Bronchial epithelial cell (primary cell): ENCODE measurements at regions not wholly inside any gene's neighbourhood (a gene's known extent, or its start where the extent isn't known, plus 50 kb on each side); places are given as distances from the start of the nearest gene placed in this dataset.

Source experiments
- DNase-seq: peaks from one replicate; pipeline ENCODE4 v3.0.0-alpha.2; 2010; ENCODE audit warnings: low read depth
- FAIRE-seq: peaks from 2 replicates; lab custom pipeline; 2011; peaks lifted over from hg19 to GRCh38; lab: Jason Lieb, UNC
- H3K27me3 ChIP-seq: 2 replicates; pipeline ENCODE4 v1.5.1; 2011; ENCODE audit warnings: low read length; ENCODE audit not compliant: control insufficient read depth, insufficient read depth
- H3K36me3 ChIP-seq: 2 replicates; pipeline ENCODE4 v1.5.1; 2011; ENCODE audit warnings: low read length; ENCODE audit not compliant: control insufficient read depth, insufficient read depth
- H3K4me3 ChIP-seq: 2 replicates; pipeline ENCODE4 v1.5.1; 2011; ENCODE audit warnings: mild to moderate bottlenecking, low read depth, low read length, control low read depth
- TF ChIP-seq, protein P1 (sequence below): IDR thresholded peaks from 2 replicates; pipeline ENCODE4 v1.5.1; 2011; ENCODE audit warnings: mild to moderate bottlenecking, moderate library complexity, low read length, control low read depth, inconsistent platforms; ENCODE audit not compliant: insufficient read depth, severe bottlenecking

DNA sequence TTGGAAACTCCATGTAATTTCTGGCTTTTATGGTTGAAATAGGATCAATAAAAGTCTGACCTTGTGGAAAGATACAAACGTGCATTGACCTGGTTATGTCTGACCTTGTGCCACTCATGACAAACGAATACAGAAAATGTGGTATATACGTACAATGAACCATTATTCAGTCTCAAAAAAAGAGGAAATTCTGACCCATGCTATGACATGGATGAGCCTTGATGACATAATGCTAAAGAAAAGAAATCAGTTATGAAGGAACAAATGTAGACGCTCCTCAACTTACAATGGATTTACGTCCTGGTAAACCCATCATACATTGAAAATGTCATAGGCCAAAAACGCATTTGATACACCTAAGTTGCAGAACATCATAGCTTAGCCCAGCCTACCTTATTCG lies 309.7 kb upstream of the SULF2 start:
- FAIRE-seq (no peak), DNase-seq (no peak)
- no peaks in the 10 kb centered on the region for H3K36me3 ChIP-seq
- no peaks in the 10 kb centered on the region for H3K27me3 ChIP-seq
- H3K4me3 ChIP-seq: no peak overlapping the region
- TF ChIP-seq, protein P1, sequence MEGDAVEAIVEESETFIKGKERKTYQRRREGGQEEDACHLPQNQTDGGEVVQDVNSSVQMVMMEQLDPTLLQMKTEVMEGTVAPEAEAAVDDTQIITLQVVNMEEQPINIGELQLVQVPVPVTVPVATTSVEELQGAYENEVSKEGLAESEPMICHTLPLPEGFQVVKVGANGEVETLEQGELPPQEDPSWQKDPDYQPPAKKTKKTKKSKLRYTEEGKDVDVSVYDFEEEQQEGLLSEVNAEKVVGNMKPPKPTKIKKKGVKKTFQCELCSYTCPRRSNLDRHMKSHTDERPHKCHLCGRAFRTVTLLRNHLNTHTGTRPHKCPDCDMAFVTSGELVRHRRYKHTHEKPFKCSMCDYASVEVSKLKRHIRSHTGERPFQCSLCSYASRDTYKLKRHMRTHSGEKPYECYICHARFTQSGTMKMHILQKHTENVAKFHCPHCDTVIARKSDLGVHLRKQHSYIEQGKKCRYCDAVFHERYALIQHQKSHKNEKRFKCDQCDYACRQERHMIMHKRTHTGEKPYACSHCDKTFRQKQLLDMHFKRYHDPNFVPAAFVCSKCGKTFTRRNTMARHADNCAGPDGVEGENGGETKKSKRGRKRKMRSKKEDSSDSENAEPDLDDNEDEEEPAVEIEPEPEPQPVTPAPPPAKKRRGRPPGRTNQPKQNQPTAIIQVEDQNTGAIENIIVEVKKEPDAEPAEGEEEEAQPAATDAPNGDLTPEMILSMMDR: no peak

DNA sequence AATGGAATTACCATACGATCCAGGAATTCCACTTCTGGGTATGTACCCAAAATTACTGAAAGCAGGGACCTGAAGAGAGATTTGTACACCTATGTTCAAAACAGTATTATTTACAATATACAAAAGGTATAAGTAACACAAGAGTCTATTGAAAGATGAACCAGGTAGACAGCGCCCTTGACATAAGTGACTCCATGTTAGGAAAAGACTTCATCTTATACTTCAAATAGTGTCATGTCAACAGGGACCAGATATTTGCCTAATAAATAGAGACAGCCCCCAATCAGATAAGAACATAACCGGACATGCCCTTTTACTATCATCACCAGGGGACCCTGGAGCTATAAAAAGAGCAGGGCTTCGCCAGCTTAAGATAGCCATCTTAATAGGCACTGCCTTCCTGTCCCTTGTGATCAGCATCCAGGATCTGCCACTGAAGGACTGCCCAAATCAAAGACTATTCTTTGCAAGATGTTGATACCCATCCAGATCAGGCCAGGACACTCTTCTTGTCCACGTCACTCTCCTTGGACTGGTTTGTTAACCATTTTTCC lies 309.0 kb upstream of the SULF2 start:
- H3K4me3 ChIP-seq: no peak overlapping the region
- DNase-seq (no peak), FAIRE-seq (no peak)
- TF ChIP-seq, protein P1: no peak
- H3K36me3 ChIP-seq: no peaks in the 10 kb centered on the region
- no peaks in the 10 kb centered on the region for H3K27me3 ChIP-seq

DNA sequence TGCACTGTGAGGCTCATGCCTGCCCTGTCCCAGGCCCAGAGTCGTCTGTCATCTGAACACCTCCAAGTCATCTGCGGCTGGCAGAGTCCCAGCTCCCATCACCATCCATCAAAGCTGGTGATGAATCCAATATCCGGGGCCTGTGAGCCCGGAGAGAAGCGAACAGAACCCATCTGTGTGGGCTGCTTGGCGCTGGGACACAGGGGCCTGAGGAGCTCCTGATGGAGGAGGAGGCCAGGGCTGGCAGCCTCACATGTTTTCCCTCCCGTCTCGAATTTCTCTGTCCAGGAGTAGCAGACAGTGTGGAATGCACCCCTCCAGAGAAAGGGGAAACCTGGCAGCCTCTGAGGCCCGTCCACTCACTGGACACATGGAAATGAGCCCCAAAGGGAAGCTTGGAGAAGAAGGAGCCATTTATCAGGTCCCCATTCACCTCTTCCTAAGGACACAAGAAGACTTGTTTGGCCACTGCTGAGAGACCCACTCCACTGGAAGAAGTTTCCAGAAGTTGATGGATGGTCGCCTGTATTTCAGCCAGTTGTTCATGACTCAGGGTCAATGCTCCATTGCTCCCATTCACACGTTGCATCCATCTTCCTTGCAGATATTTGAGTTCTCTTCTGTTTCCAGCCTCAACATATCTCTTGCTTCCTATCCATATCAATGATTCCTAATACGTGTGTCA lies 307.5 kb upstream of the SULF2 start:
- DNase-seq (no peak), FAIRE-seq (peak; percentile 94)
- Histone ChIP-seq H3K4me3 (no peak overlapping the region), H3K27me3 (no peaks in the 10 kb centered on the region), H3K36me3 (no peaks in the 10 kb centered on the region)
- TF ChIP-seq, protein P1: no peak

DNA sequence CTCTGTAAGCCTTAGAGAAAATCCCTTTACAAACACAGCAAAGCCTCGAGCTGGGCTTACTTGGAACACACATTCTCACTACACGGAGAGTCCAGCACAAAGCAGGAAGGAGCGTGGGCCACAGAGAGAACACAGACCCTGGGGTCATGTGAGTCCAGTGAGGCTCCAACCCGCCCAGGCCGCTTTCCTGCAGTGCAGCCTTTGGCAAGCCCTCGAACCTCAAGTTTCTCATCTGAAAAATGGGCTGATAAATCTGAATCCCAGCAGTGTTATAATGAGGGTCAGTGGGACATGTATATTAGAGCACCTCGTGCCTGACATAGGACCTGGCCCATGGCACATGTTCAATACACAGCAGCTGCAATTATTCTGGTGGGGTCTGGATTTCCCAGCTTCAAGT lies 305.5 kb upstream of the SULF2 start:
- TF ChIP-seq, protein P1: no peak
- FAIRE-seq: no peak

DNA sequence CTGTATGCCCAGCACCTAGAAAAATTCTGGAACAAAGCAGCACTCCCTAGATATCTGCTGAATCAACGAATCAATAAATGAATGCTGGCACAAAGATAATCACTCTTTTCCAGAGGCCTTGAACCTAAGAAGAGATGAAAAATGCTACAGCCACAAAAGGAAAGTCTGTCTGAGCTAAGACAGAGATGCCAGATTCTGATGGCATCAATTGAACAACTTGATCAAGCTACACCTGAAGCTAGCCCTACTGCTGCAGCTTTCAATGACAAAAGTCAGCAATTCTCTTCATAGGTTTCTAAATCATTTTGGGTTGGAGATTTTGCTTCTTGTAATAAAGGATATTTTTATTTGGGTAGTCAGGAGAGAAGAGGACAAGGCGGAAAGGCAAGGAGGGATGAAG lies 305.0 kb upstream of the SULF2 start:
- H3K4me3 ChIP-seq: no peak overlapping the region
- H3K36me3 ChIP-seq: no peaks in the 10 kb centered on the region
- no peak for FAIRE-seq
- no peak for DNase-seq
- TF ChIP-seq, protein P1: no peak
- no peaks in the 10 kb centered on the region for H3K27me3 ChIP-seq

More for the DNA sequence above, 305.5 kb upstream of the SULF2 start:
- Histone ChIP-seq H3K36me3 (no peaks in the 10 kb centered on the region), H3K27me3 (no peaks in the 10 kb centered on the region), H3K4me3 (no peak overlapping the region)
- DNase-seq: no peak
